GM18870 (cell line): ENCODE measurements at regions not wholly inside any gene's neighbourhood (a gene's known extent, or its start where the extent isn't known, plus 50 kb on each side); places are given as distances from the start of the nearest gene placed in this dataset.

Experiments
- ATAC-seq: cut with Tn5 transposase; IDR thresholded peaks from one replicate; pipeline ENCODE4 v1.9.1; 2021; ENCODE audit warnings: moderate library complexity; ENCODE audit not compliant: unreplicated experiment

- ATAC-seq: no peak
Observed at GRCh38 chr7:8378349-8379019, 54.9 kb upstream of the NXPH1 start.

GRCh38 chr7:8379264-8379663 lies 54.1 kb upstream of the NXPH1 start:
- no peak for ATAC-seq

DNA sequence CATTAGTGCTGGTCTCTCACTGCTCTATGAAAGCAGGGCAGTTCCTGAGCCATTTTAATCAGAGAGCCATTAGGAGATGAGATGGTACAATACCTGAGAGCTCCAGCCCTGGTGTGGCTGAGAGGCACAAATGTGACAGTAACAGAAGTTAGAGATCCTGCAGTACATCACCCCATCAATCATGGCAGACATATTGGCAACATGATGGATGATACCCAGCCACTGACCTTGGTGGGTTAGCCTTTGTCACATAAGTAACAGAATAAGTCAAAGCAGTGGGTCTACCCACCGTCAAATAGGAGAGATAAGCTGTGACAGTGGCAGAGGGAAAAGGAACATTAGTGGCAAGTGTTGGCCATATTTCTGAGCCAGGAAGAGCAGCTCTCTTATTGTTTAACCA lies 53.3 kb upstream of the NXPH1 start:
- no peak for ATAC-seq

DNA sequence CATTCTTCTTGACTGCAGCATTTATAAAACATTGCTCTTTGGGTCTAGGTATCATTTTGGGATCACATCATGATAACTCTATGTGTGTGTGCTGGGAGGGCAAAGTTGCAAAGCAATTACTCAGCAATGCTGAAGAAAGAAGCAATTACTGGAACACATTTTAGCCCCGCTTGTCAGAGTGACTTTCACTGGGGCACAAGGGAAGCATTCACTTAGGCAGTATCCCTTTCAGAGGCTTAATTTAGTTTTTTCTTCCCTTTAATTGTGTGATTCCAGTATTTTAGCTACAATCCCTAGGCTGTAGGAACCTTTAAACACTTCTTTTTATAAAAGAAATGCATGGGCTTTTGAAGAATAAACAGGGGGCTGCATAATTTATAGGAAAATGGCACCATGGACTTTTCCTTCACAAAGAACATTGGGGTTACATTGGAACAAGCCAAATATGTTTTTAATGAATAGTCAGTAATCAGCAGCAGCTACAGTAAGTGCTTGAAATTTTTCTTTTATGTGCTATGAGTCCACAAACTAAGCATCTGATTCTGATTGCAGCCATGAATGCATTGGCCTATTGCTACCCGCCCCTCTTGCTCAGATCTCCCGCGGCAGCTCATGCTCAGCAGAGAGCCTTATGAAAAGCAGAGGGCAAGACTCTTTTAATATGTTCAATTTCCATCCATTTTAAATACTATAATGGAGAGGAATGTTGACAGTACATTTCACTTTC lies 51.2 kb upstream of the NXPH1 start:
- no peak for ATAC-seq
